A673 (cell line): ENCODE measurements at regions not wholly inside any gene's neighbourhood (a gene's known extent, or its start where the extent isn't known, plus 50 kb on each side); places are given as distances from the start of the nearest gene placed in this dataset.

Source experiments
- BruUV-seq: library from RNA; stranded (reverse); fragments of 400-500 nt; replicated peaks from 2 replicates; lab custom pipeline; 2021; lab: Mats Ljungman, UMichigan
- CTCF ChIA-PET: fragments of 300-600 bp; sonication (Branson Sonifier 250); formaldehyde crosslinking; loops from one replicate; lab custom pipeline; 2022; ENCODE audit warnings: antibody characterized with exemption; lab: Charles Lee
- POLR2A ChIA-PET: fragments of 300-600 bp; sonication (Branson Sonifier 250); formaldehyde crosslinking; loops from one replicate; lab custom pipeline; 2022; ENCODE audit warnings: antibody characterized with exemption; ENCODE audit not compliant: low non-redundant PET; lab: Charles Lee
- DNase-seq: peaks from one replicate; pipeline ENCODE4 v3.0.0-alpha.2; 2015; ENCODE audit warnings: low spot score
- H3K27ac ChIP-seq: fragments of 200-600 bp; sonication (generic); 2 replicates; pipeline ENCODE4 v1.5.1; 2016; ENCODE audit warnings: mixed run types, low read depth, mild to moderate bottlenecking, mixed read lengths, antibody characterized with exemption, low read length; ENCODE audit not compliant: poor library complexity, severe bottlenecking
- H3K27me3 ChIP-seq: fragments of 200-600 bp; sonication (generic); replicated peaks from 2 replicates; pipeline ENCODE4 v1.6.1; 2017; ENCODE audit warnings: mixed run types, low read depth, mild to moderate bottlenecking, mixed read lengths, antibody characterized with exemption, low read length; ENCODE audit not compliant: insufficient read depth, poor library complexity
- H3K36me3 ChIP-seq: fragments of 200-600 bp; sonication (generic); 2 replicates; pipeline ENCODE4 v1.6.1; 2016; ENCODE audit warnings: mixed run types, mild to moderate bottlenecking, mixed read lengths, antibody characterized with exemption, low read length; ENCODE audit not compliant: insufficient read depth, poor library complexity, severe bottlenecking
- H3K4me1 ChIP-seq: fragments of 200-600 bp; sonication (generic); 2 replicates; pipeline ENCODE4 v1.6.1; 2017; ENCODE audit warnings: mixed run types, mild to moderate bottlenecking, mixed read lengths, antibody characterized with exemption, low read length; ENCODE audit not compliant: insufficient read depth, poor library complexity, severe bottlenecking
- H3K4me3 ChIP-seq: fragments of 200-600 bp; sonication (generic); 2 replicates; pipeline ENCODE4 v1.5.1; 2016; ENCODE audit warnings: low read depth, mixed run types, mild to moderate bottlenecking, mixed read lengths, low read length; ENCODE audit not compliant: poor library complexity, severe bottlenecking
- H3K9me3 ChIP-seq: fragments of 200-600 bp; sonication (generic); 2 replicates; pipeline ENCODE4 v1.6.1; 2016; ENCODE audit warnings: mixed run types, low read depth, mild to moderate bottlenecking, mixed read lengths, antibody characterized with exemption, low read length; ENCODE audit not compliant: poor library complexity, severe bottlenecking
- EZH2 ChIP-seq: fragments of 200-600 bp; sonication (generic); IDR thresholded peaks from 2 replicates; pipeline ENCODE4 v1.6.1; 2017; ENCODE audit warnings: borderline replicate concordance, low read depth, mild to moderate bottlenecking, mixed read lengths, antibody characterized with exemption, low read length; ENCODE audit not compliant: poor library complexity, severe bottlenecking
- intact Hi-C: fragments of 100-400 bp; cut with micrococcal nuclease; formaldehyde crosslinking; loops from one replicate; pipeline ENCODE4 v1.10.0; 2022; ENCODE audit not compliant: unreplicated experiment
- TF ChIP-seq, protein P1 (sequence below): fragments of 300-800, 200-600 bp; sonication (generic); conservative IDR thresholded peaks from 2 replicates; pipeline ENCODE4 v1.5.1; 2017; ENCODE audit warnings: low read depth, mild to moderate bottlenecking, antibody characterized with exemption, low read length, moderate library complexity, mixed read lengths

DNA sequence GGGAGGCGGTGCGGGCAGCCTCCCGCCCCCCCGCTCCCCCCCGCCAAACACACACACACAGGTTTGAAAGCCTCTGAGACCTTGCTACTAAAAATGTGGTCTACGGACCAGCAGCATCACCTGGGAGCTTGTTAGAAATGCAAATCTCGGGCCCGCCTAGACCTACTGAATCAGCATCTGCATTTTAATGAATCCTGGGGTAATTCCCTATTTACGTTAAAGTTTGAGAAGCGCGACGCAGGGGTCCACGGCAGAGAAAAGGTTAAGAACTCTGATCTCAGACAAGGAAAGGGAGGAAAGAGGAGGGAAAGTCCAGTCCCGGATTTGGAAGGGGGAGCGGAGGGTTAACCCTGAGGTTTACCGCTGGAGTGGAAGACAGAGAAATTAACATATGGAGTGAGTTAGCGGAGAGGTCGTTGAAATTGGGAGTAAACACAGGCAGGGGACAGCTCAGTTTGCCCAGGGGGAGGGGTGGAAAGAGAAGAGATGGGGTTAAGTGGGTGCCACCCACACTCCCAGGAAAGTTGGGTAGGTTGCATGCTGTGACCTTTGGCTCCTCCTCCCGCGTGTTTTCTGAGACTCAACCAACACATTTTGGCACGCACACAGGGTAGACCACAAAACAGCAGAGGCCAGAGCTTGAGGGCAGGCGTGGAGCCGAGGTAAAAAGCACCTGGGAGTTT, 483.6 kb downstream of the BCOR start:
- DNase-seq = no peak
- CTCF ChIA-PET = no interaction called here
- BruUV-seq = no TSS peak

DNA sequence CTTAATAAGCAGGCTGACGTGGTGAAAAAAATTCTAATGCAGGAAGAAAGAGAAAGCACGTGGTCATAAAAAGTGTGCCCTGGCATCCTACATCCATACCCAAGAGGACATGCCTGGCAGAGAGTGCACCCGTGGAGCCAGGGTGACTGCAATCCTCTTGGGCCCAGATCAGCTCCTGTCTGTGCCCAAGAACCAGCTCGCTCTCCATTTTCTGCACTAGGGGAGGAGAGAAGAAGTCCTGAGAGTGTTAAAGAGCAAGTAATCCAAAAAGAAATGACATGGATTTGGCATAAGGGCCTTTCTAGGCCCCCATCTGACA, 483.1 kb downstream of the BCOR start:
- no peak for DNase-seq
- intact Hi-C loops = no loop called here
- ChIA-PET CTCF (no interaction called here), POLR2A (no interaction called here)
- H3K27ac ChIP-seq = no peak overlapping the region
- no TSS peak for BruUV-seq
- H3K4me3 ChIP-seq = no peak overlapping the region
- no peaks in the 10 kb centered on the region for H3K9me3 ChIP-seq
- H3K4me1 ChIP-seq = no peaks in the 10 kb centered on the region
- TF ChIP-seq, protein P1, sequence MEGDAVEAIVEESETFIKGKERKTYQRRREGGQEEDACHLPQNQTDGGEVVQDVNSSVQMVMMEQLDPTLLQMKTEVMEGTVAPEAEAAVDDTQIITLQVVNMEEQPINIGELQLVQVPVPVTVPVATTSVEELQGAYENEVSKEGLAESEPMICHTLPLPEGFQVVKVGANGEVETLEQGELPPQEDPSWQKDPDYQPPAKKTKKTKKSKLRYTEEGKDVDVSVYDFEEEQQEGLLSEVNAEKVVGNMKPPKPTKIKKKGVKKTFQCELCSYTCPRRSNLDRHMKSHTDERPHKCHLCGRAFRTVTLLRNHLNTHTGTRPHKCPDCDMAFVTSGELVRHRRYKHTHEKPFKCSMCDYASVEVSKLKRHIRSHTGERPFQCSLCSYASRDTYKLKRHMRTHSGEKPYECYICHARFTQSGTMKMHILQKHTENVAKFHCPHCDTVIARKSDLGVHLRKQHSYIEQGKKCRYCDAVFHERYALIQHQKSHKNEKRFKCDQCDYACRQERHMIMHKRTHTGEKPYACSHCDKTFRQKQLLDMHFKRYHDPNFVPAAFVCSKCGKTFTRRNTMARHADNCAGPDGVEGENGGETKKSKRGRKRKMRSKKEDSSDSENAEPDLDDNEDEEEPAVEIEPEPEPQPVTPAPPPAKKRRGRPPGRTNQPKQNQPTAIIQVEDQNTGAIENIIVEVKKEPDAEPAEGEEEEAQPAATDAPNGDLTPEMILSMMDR = no peak
- no peak for TF ChIP-seq EZH2
- H3K27me3 ChIP-seq = no peaks in the 10 kb centered on the region
- H3K36me3 ChIP-seq = no peaks in the 10 kb centered on the region

More for the DNA sequence above, 483.6 kb downstream of the BCOR start:
- no peaks in the 10 kb centered on the region for H3K9me3 ChIP-seq
- intact Hi-C loops = no loop called here
- no peaks in the 10 kb centered on the region for H3K4me1 ChIP-seq
- POLR2A ChIA-PET = no interaction called here
- H3K4me3 ChIP-seq = no peak overlapping the region
- H3K27me3 ChIP-seq = no peaks in the 10 kb centered on the region
- H3K27ac ChIP-seq = no peak overlapping the region
- no peaks in the 10 kb centered on the region for H3K36me3 ChIP-seq
- no peak for TF ChIP-seq EZH2

GRCh38 chrX:39616098-39616729, 481.5 kb downstream of the BCOR start:
- H3K27ac ChIP-seq = no peak overlapping the region
- ChIA-PET CTCF (no interaction called here), POLR2A (no interaction called here)
- BruUV-seq = no TSS peak
- intact Hi-C loops = no loop called here
- no peaks in the 10 kb centered on the region for H3K27me3 ChIP-seq
- no peak for DNase-seq
- TF ChIP-seq EZH2 = no peak
- TF ChIP-seq, protein P1 = no peak
- H3K4me3 ChIP-seq = no peak overlapping the region
- no peaks in the 10 kb centered on the region for H3K4me1 ChIP-seq
- no peaks in the 10 kb centered on the region for H3K9me3 ChIP-seq
- H3K36me3 ChIP-seq = no peaks in the 10 kb centered on the region

DNA sequence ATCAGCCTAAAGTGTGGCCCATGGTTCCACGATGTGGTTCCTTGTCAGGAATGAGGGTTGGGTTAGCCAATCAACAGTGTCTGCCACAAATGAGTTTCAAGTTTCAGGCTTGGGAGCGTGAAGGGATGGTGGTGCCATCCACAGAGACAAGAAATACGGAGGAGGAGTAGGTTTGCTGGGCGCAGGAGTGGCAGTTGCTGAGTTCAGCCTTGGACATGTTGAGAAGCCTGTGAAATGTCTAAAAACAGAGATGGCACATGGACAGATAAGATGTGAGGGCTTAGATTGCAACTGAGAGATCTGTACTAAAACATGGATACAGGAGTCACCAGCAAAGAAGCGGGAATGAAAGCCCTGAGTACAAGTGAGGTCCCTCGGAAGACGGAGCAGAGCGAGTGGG, 481.0 kb downstream of the BCOR start:
- intact Hi-C loops = no loop called here
- no peak for TF ChIP-seq EZH2
- TF ChIP-seq, protein P1 = no peak
- H3K4me1 ChIP-seq = no peaks in the 10 kb centered on the region
- H3K9me3 ChIP-seq = no peaks in the 10 kb centered on the region
- no peak overlapping the region for H3K27ac ChIP-seq
- no peaks in the 10 kb centered on the region for H3K36me3 ChIP-seq
- H3K4me3 ChIP-seq = no peak overlapping the region
- no peak for DNase-seq
- CTCF ChIA-PET = no interaction called here
- BruUV-seq = no TSS peak
- no peaks in the 10 kb centered on the region for H3K27me3 ChIP-seq
- POLR2A ChIA-PET = no interaction called here
